ENCODE measurements at regions not wholly inside any gene's neighbourhood (a gene's known extent, or its start where the extent isn't known, plus 50 kb on each side); places are given as distances from the start of the nearest gene placed in this dataset.

- peak; percentile 67 for DNase-seq
Measured at GRCh38 chr2:46829231-46829995, 86.2 kb downstream of the MCFD2 start.

- DNase-seq, result peak; percentile 26
Measured at GRCh38 chr2:46828491-46829230, 86.9 kb downstream of the MCFD2 start.

GRCh38 chr2:46828135-46828438 lies 87.5 kb downstream of the MCFD2 start:
- no peak for DNase-seq

- no peak for DNase-seq
Measured at GRCh38 chr2:46827274-46828134, 88.1 kb downstream of the MCFD2 start.

- DNase-seq, result no peak
Measured at GRCh38 chr2:46826569-46827245, 88.9 kb downstream of the MCFD2 start.

DNA sequence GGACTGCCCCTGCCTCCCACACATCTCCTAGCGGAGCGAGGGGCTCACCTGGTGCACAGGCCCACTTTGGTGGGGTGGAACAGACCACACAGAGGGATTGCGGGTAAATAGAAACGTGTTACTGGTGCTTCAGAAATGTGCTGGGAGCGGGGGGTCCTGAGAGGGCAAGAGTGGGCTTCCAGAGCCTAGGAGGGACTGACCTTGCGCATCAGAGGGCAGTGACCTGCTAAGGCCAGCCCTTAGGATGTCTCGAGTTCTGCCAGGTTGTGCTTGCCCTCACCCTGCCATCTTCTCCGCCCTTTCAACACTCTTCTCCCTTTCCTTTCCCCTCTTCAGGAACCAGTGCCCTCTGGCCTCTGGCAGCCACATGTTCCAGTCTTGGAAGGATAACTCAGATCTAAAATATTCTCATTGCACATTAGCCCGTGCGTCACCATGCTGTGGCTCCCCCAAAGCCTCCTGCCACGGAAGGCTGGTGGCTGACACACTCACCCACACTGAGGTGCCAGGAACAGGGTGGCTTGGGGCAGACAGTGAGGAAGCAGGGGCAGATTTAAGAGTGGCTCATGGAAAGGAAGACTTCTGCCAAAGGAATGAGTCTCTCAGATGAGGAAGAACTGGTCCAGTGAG lies 89.6 kb downstream of the MCFD2 start:
- no peak for DNase-seq

- DNase-seq, result no peak
Measured at GRCh38 chr2:46825231-46825938, 90.2 kb downstream of the MCFD2 start.

GRCh38 chr2:46824611-46825010 lies 91.0 kb downstream of the MCFD2 start:
- DNase-seq, result no peak

DNA sequence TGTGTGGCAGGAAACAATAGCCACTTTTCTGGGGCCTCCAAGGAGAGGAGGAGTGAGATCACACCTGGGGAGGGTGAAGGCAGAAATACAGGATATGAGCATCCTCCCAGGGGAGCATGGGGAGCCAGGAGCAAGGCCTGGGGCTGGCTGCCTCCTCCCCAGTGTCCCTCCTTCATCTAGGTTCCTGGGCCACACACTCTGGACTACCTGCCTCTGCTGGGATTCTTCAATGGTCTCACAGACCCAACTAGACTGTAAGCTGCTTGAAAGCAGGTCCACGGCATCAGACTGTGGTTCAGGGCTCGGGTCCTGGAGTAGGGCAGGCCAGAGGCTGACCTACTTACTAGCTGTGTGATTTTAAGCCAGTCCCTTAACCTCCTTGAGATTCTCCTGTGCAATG lies 94.0 kb downstream of the MCFD2 start:
- no peak for DNase-seq

DNA sequence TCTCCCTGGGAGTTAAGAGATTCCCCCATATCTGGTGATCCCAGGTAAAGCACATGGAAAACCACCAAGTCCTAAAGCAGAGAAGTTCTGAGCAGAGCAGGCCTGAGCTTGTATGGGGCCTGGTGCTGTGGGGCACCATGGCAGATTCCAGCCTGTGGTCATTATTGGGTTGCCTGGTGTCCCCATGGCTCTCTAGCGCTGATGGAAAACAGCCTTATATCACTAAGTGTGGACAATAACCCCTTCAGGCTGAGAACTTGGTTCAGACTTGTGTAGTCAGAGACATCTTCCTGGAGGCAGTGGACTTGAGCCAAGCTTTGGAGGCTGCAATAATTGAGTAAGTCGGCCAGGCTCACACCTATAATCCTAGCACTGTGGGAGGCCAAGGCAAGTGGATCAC lies 96.8 kb downstream of the MCFD2 start:
- no peak for DNase-seq

- no peak for DNase-seq
Measured at GRCh38 chr2:46818141-46818621, 97.4 kb downstream of the MCFD2 start.

- DNase-seq, result no peak
Measured at GRCh38 chr2:46816846-46817726, 98.5 kb downstream of the MCFD2 start.

DNA sequence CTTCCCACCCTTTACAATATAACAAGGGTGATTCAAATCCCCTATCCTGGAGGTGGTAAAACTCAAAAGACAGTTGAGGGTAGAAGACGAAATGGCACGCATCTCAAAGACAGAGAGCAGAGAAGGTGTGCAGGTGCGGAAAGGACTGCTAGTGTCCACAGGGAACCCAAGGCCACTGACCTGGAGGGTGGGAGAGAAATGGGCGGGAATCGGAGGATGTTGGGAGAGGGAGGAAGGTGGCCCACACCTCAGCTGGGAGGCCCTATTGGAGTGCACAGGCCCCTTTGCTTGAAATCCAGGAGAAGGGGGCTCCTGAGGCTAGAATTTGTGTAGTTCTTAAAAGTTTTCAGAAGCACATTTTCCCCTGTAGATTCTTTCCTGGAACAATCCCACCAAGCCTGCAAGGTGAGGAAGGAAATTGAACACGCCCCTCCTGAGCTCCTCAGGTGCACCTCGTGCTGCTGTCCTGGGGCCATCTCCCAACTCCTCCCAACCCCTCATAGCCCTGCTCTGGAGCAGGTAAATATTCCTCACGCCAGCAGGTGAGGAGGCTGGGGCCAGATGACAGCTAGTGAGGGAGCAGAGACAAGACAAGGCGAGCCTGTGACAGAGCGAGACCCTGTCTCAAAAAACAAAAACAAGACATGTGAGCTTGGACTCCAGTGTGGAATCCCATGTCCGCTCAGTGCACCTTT lies 99.3 kb downstream of the MCFD2 start:
- no peak for DNase-seq

DNA sequence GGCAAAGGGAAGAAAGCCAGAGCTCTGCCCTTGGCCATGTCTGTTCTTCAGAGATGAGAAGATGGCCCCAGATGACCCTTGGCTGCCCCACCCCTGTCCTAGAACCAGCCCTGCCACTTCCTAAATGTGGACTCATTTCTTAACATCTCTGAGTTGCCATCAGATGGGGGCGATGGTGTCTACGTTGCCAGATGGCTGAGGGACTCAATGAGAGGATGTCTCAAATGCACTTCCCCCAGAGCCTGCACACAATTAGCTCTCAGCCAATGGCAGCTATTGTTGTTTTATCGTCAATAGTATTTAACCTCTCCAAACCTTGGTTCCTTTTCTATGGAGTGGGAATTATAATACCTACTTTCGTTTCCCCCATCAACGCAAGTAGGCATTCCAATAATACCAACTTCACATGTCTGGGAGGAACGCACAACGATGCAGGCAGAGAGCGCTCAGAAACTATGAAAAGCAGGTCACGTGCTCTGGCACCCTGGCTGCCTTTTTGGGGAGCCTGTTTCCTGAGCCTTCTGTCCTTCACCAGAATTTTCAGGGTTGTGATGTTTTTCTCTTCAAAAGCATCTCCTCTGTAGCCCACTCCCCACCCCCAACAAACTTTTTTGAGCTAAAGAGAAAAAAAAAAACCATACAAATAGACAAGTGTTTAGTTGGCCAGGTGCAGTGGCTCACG lies 100.3 kb downstream of the MCFD2 start:
- peak; percentile 62 for DNase-seq

DNA sequence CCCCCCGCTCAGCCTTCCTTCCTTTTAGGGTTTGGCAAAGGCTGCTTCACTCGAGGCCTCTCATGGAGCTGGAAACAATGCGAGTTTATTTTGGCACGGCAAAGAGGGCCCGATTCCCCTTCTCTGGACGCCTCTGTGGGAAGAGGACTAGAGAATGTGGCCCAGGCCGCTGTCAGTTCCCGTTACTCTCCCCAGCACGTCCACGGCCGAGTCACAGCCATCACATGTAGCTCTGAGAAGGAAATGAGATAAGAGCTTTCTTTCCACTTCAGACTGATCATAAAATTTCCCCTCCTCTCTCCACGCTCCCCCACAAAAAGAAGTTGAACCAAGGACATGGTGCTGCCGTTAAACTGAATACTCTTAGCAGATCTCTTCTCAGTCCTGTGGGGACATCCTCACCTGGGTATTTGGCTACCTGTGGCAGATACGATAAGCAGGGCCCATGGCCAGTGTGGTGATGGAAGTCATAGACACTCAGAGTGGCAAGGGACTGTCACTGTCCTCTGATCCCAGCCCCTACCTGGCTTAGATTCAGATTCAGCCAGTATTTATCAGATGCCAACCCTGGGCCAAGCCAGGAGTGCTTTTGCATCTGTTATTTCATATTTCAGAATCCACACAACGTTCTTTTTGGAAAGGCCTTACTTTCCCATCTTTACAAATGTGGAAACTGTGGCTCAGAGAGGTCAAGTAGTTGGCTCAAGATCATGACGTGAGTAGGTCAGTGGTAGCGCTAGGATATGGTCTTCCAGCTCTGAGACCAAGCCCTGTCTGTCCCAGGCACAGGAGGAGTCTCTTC lies 101.2 kb downstream of the MCFD2 start:
- DNase-seq, result no peak

- no peak for DNase-seq
Measured at GRCh38 chr2:46813680-46814079, 101.9 kb downstream of the MCFD2 start.

DNA sequence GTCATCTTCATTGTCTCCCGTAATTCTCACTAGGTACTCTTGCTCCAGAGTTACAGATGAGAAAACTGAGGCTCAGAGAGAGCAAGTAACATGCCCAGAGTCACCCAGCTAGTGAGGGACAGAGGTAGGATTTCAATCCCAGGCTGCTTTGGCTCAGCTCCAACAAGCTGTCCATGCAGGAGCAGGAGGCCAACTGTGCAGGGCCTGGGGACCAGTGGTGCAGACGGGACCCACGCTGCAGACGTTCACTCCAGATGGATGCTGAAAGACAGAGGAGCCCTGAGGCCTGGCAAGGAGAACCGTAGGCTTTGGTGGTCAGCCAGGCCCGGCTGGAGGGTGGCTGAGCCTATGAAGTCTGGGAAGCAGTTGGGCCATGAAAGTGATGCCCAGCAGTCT lies 102.6 kb downstream of the MCFD2 start:
- no peak for DNase-seq
